HS-27A (cell line): ENCODE measurements at regions not wholly inside any gene's neighbourhood (a gene's known extent, or its start where the extent isn't known, plus 50 kb on each side); places are given as distances from the start of the nearest gene placed in this dataset.
"Not testable (repeated sequence)": the region's sequence is repeated elsewhere in the genome, so short reads cannot be mapped to it uniquely, and the experiment has no call there.

Experiments used
- DNase-seq: peaks from one replicate; pipeline ENCODE4 v3.0.0-alpha.2; 2012; ENCODE audit warnings: low read depth, missing footprints

DNA sequence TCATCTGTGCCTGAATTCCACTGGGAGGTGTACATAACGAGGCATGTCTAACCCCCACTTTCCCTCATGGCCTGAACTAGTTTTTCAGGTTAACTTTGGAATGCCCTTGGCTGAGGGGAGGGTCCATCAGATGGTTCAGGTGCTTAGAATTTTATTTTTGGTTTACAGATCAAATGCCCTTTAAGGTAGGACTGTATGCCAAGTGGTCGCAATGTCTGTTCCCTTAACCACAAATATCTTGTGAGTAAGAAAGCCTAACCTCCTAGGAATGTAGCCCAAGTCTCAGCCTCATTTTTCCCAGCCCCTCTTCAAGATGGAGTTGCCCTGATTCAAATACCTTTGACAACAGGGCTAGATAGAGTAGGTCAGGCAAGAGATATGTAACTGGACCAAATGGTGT is 78.4 kb downstream of the RNASET2 start:
- DNase-seq = no peak

GRCh38 chr6:166877349-166877748 is 79.0 kb downstream of the RNASET2 start:
- DNase-seq = no peak

GRCh38 chr6:166872531-166873009 is 83.8 kb downstream of the RNASET2 start:
- DNase-seq = no peak

GRCh38 chr6:166870602-166871208 is 85.6 kb downstream of the RNASET2 start:
- no peak for DNase-seq

GRCh38 chr6:166866839-166867637 is 89.3 kb downstream of the RNASET2 start:
- DNase-seq = no peak

DNA sequence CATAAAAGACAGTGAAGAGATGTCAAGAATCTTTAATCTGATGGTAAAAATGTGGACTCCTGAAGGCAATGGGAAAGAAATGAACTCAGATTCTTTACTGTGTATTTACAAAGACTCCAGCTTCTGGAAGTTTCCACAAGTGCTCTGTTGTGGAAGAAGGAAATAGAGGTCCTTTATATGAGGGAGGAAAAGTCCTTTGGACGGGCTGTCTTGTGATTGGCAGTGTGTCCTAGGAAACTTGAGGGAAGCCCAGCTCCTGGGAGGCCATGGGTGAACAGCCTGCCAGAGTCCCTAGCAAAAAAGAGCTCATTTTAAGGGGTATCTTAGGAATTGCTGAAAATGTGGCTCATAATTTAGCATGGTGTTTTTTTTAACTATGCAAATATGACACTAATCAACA is 92.0 kb downstream of the RNASET2 start:
- DNase-seq = no peak

GRCh38 chr6:166862978-166863530 is 93.3 kb downstream of the RNASET2 start:
- no peak for DNase-seq

DNA sequence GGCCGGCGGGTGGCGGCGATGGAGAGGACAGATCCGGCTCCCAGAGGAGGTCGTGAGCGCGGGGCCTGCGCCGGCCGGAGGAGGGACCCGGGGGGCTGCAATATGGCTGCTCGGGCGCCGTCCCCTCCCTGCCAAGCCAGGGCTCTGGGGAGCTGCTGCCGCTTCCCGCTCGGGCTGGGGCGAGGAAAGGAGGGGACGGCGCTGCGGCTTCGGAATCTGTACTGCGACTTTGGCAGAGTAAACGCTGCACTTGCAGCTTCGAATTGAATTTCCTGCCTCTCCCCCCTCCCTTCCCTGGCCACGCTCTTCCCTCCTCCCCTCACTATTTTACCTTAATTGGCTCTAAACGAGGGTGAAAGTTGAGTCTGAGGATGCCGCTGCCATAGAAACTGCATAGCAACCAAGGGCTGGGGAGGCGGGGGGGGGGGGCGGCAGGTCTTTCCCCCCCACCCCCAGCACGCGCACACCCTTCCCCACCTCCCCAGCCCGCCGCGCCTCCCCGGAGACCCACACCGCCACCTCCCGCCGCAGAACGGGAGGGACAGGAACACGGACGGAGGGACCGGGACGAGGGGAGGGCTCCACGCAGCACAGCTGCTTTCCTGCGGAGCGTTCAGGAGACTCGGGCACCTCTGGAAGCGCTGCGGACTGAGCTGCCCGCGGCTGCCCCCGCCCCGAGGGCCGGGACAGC is 93.9 kb downstream of the RNASET2 start:
- no peak for DNase-seq

- no peak for DNase-seq
Measured at GRCh38 chr6:166861961-166862286, 94.4 kb downstream of the RNASET2 start.

- no peak for DNase-seq
Measured at GRCh38 chr6:166861304-166861703, 95.0 kb downstream of the RNASET2 start.

DNA sequence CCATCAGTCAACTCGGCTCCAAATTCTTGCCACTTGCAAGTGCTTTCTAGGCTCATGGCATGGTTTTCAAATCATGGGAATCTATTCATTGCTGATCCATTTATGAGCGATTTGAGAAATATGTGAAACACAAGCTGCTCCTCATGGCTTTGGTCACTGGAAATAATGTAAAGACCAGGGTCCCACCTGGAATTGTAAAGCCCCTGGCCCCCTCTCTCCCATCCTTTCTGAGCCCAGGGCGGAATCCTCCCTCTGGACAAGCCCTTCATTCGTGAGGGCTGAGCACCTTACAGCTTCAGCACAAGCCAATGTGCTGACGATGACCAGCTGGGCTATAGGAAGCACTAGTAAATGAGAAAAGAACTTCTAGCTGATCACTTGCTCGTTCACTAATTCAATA is 96.0 kb downstream of the RNASET2 start:
- no peak for DNase-seq

- no peak for DNase-seq
Measured at GRCh38 chr6:166855416-166855815, 100.9 kb downstream of the RNASET2 start.

- no peak for DNase-seq
Measured at GRCh38 chr6:166853371-166854325, 102.7 kb downstream of the RNASET2 start.

- no peak for DNase-seq
Measured at GRCh38 chr6:166852451-166852975, 103.8 kb downstream of the RNASET2 start.

DNA sequence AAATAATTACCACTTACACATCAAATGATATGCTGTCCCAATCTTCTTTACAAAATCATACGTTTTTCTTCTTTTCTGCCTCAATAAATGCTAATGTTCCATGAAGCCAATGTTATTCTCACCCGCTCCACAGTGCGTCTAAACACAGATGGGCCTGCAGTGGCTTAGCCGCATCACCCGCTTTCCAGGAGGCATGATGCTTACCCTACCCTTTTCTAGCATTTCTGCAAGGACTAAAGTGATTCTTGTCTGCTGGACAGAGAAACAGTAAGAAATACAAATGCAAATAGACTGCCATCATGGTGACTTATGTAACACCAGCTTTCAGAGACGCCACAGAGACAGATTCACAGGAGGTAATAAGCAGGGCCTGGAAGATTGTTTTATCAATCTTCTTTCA is 104.4 kb downstream of the RNASET2 start:
- DNase-seq = no peak

- DNase-seq = no peak
Measured at GRCh38 chr6:166851426-166851825, 104.9 kb downstream of the RNASET2 start.

DNA sequence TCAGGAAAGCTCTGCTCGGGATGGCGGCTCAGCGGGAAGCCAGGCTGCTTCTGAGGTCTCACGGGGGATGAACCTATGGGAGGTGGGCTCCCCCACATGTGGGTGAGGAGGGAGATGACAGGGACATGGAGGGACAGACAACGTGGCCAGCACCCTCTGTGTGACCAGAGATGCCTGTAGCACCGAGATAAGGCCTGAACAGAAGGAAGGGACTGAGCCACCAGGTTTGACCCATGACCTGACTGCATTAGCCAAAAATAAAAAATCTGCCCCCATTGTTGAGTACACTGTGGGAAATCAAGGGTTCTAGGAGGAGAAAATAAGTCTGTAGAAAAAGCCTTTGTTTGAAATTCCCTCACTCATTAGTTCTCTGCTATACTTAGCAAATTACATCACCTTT is 105.7 kb downstream of the RNASET2 start:
- DNase-seq = no peak

GRCh38 chr6:166849749-166850183 is 106.6 kb downstream of the RNASET2 start:
- DNase-seq = no peak

DNA sequence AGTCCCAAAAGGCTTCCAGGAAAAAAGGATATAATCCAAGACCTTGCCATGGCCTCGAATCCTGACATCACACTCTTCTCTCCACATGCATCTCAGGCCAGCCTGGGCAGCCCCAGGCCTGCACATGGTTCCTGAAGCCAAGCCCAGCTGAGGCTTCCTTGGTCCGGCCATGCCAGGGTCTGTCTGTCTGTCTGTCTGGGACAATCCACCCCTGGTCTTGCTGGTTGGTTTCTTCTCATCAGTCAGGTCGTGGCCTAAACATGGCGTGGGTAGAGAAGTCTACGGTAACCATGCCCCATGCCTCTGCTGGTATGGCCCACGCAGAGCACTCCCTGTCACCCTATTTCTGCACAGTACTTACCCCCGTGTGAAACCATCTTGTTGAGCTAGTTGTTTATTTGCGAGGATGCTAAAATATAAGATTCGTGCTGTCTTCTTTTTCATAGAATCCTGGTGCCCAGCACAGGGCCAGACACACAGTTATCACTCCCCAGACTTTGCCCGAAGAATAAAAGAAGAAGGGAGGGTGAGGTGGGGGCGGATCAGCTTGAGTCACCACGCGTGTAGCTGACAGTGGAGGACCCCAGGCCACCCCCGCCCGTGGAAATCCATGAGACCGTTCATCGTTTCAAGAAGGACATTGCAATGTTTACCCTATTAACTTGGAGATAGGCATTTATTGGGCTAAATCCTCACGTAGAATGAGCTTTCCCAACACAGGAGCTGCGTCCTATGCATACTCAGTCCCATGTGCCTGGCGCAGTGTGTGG is 107.2 kb downstream of the RNASET2 start:
- no peak for DNase-seq

- DNase-seq = not testable (repeated sequence)
Measured at GRCh38 chr6:166846446-166847142, 109.8 kb downstream of the RNASET2 start.
